SW480 (cell line): ENCODE measurements at regions not wholly inside any gene's neighbourhood (a gene's known extent, or its start where the extent isn't known, plus 50 kb on each side); places are given as distances from the start of the nearest gene placed in this dataset.

ENCODE experiments used
- DNase-seq: peaks from one replicate; pipeline ENCODE4 v3.0.0-alpha.2; 2016; ENCODE audit warnings: low spot score

GRCh38 chr13:26989957-26990713, 181.5 kb downstream of the USP12 start:
- no peak for DNase-seq

GRCh38 chr13:26989261-26989956, 182.2 kb downstream of the USP12 start:
- DNase-seq: no peak

- no peak for DNase-seq
Measured at GRCh38 chr13:26988059-26988769, 183.4 kb downstream of the USP12 start.

- DNase-seq: no peak
Measured at GRCh38 chr13:26987486-26988013, 184.1 kb downstream of the USP12 start.

- DNase-seq: peak; percentile 74
Measured at GRCh38 chr13:26985285-26985878, 186.2 kb downstream of the USP12 start.

GRCh38 chr13:26984337-26984736, 187.3 kb downstream of the USP12 start:
- no peak for DNase-seq

GRCh38 chr13:26983543-26984320, 187.9 kb downstream of the USP12 start:
- no peak for DNase-seq

GRCh38 chr13:26980099-26981031, 191.2 kb downstream of the USP12 start:
- DNase-seq: no peak

GRCh38 chr13:26979334-26979733, 192.3 kb downstream of the USP12 start:
- DNase-seq: no peak

- DNase-seq: no peak
Measured at GRCh38 chr13:26978081-26978860, 193.3 kb downstream of the USP12 start.

GRCh38 chr13:26977541-26977940, 194.1 kb downstream of the USP12 start:
- DNase-seq: no peak

- no peak for DNase-seq
Measured at GRCh38 chr13:26976313-26976712, 195.3 kb downstream of the USP12 start.

- no peak for DNase-seq
Measured at GRCh38 chr13:26973946-26974345, 197.7 kb downstream of the USP12 start.

- no peak for DNase-seq
Measured at GRCh38 chr13:26973295-26973694, 198.3 kb downstream of the USP12 start.

- peak; percentile 77 for DNase-seq
Measured at GRCh38 chr13:26971990-26972887, 199.4 kb downstream of the USP12 start.

- DNase-seq: peak; percentile 57
Measured at GRCh38 chr13:26968431-26969341, 202.9 kb downstream of the USP12 start.
